Astrocyte (in vitro differentiated cells and primary cell): ENCODE measurements at regions not wholly inside any gene's neighbourhood (a gene's known extent, or its start where the extent isn't known, plus 50 kb on each side); places are given as distances from the start of the nearest gene placed in this dataset.

Source experiments
- DNase-seq: peaks from one replicate; pipeline ENCODE4 v3.0.0-alpha.2; 2010; ENCODE audit warnings: low read depth
- FAIRE-seq: peaks from 2 replicates; lab custom pipeline; 2011; peaks lifted over from hg19 to GRCh38; lab: Jason Lieb, UNC
- H2AFZ ChIP-seq: 2 replicates; pipeline ENCODE4 v1.6.0; 2012; ENCODE audit warnings: low read depth, low read length, inconsistent platforms
- H3K27ac ChIP-seq: 2 replicates; pipeline ENCODE4 v1.5.1; 2011; ENCODE audit warnings: low read depth, low read length, inconsistent platforms
- H3K27me3 ChIP-seq: 2 replicates; pipeline ENCODE4 v1.6.0; 2011; ENCODE audit warnings: low read length, inconsistent platforms; ENCODE audit not compliant: insufficient read depth
- H3K36me3 ChIP-seq: 2 replicates; pipeline ENCODE4 v1.5.1; 2011; ENCODE audit warnings: low read length, inconsistent platforms; ENCODE audit not compliant: insufficient read depth
- H3K4me1 ChIP-seq: 2 replicates; pipeline ENCODE4 v1.5.1; 2011; ENCODE audit warnings: low read length, inconsistent platforms; ENCODE audit not compliant: insufficient read depth
- H3K4me2 ChIP-seq: 2 replicates; pipeline ENCODE4 v1.6.0; 2012; ENCODE audit warnings: low read length, inconsistent platforms
- H3K4me3 ChIP-seq: 2 replicates; pipeline ENCODE4 v1.5.1; 2011; ENCODE audit warnings: low read depth, mild to moderate bottlenecking, low read length, inconsistent platforms; ENCODE audit not compliant: insufficient read depth
- H3K79me2 ChIP-seq: 2 replicates; pipeline ENCODE4 v1.6.0; 2012; ENCODE audit warnings: mild to moderate bottlenecking, low read length, inconsistent platforms; ENCODE audit not compliant: insufficient read depth
- H3K9ac ChIP-seq: 2 replicates; pipeline ENCODE4 v1.6.0; 2012; ENCODE audit warnings: mild to moderate bottlenecking, low read length, inconsistent platforms
- H3K9me3 ChIP-seq: 2 replicates; pipeline ENCODE4 v1.5.1; 2012; ENCODE audit warnings: low read depth, mild to moderate bottlenecking, low read length, inconsistent platforms; ENCODE audit not compliant: insufficient read depth
- H4K20me1 ChIP-seq: 2 replicates; pipeline ENCODE4 v1.6.0; 2012; ENCODE audit warnings: low read length, inconsistent platforms; ENCODE audit not compliant: insufficient read depth
- H3K27ac Mint-ChIP-seq: one replicate; pipeline ENCODE4 v1.8.0; 2021; ENCODE audit warnings: mild to moderate bottlenecking, mixed read lengths; ENCODE audit not compliant: unreplicated experiment
- H3K27me3 Mint-ChIP-seq: one replicate; pipeline ENCODE4 v1.8.0; 2021; ENCODE audit warnings: low read depth, mixed read lengths; ENCODE audit not compliant: unreplicated experiment
- H3K36me3 Mint-ChIP-seq: one replicate; pipeline ENCODE4 v1.8.0; 2021; ENCODE audit warnings: low read depth, mixed read lengths; ENCODE audit not compliant: unreplicated experiment
- H3K4me1 Mint-ChIP-seq: one replicate; pipeline ENCODE4 v1.8.0; 2021; ENCODE audit warnings: low read depth, mixed read lengths; ENCODE audit not compliant: unreplicated experiment
- H3K4me3 Mint-ChIP-seq: one replicate; pipeline ENCODE4 v1.8.0; 2021; ENCODE audit warnings: mild to moderate bottlenecking, moderate library complexity, mixed read lengths; ENCODE audit not compliant: unreplicated experiment
- H3K9me3 Mint-ChIP-seq: one replicate; pipeline ENCODE4 v1.8.0; 2021; ENCODE audit warnings: mild to moderate bottlenecking, mixed read lengths; ENCODE audit not compliant: unreplicated experiment
- CTCF ChIP-seq: IDR thresholded peaks from 2 replicates; pipeline ENCODE4 v1.5.1; 2011; ENCODE audit warnings: low read depth, mild to moderate bottlenecking, inconsistent platforms, low read length, moderate library complexity; ENCODE audit not compliant: insufficient read depth
- EZH2 ChIP-seq: IDR thresholded peaks from 2 replicates; pipeline ENCODE4 v1.6.1; 2012; ENCODE audit warnings: mild to moderate bottlenecking, low read length, inconsistent platforms; ENCODE audit not compliant: insufficient read depth

- Histone ChIP-seq H2AFZ (no peak overlapping the region), H3K27me3 (no peaks in the 10 kb centered on the region), H3K4me2 (no peak overlapping the region), H3K9ac (no peak overlapping the region), H3K4me3 (no peak overlapping the region), H3K4me1 (peaks cover 17% of the 10 kb centered on the region), H4K20me1 (no peaks in the 10 kb centered on the region), H3K36me3 (no peaks in the 10 kb centered on the region), H3K27ac (no peak overlapping the region), H3K79me2 (no peaks in the 10 kb centered on the region), H3K9me3 (no peaks in the 10 kb centered on the region)
- FAIRE-seq (no peak), DNase-seq (no peak)
- Mint-ChIP-seq H3K27me3 (no peaks in the 10 kb centered on the region), H3K4me1 (peaks cover 7% of the 10 kb centered on the region), H3K27ac (no peak overlapping the region), H3K4me3 (no peak overlapping the region), H3K9me3 (peaks cover 1% of the 10 kb centered on the region), H3K36me3 (no peaks in the 10 kb centered on the region)
- TF ChIP-seq EZH2 (no peak), CTCF (no peak)
These were observed 101.4 kb upstream of the FAT1 start for GRCh38 chr4:186825069-186825468.

- Histone ChIP-seq H3K27me3 (peaks cover 3% of the 10 kb centered on the region), H3K79me2 (no peaks in the 10 kb centered on the region), H3K9me3 (no peaks in the 10 kb centered on the region), H3K27ac (no peak overlapping the region), H4K20me1 (no peaks in the 10 kb centered on the region), H3K36me3 (no peaks in the 10 kb centered on the region), H3K4me1 (peaks cover 21% of the 10 kb centered on the region), H3K4me3 (no peak overlapping the region), H2AFZ (no peak overlapping the region), H3K4me2 (peak overlapping the region; percentile 2), H3K9ac (no peak overlapping the region)
- Mint-ChIP-seq H3K9me3 (peaks cover 1% of the 10 kb centered on the region), H3K36me3 (no peaks in the 10 kb centered on the region), H3K4me1 (peaks cover 2% of the 10 kb centered on the region), H3K27me3 (no peaks in the 10 kb centered on the region), H3K4me3 (no peak overlapping the region), H3K27ac (no peak overlapping the region)
- TF ChIP-seq EZH2 = no peak
- no peak for TF ChIP-seq CTCF
- FAIRE-seq (no peak), DNase-seq (no peak)
These were observed 102.3 kb upstream of the FAT1 start for GRCh38 chr4:186826006-186826405.

- H3K36me3 ChIP-seq = no peaks in the 10 kb centered on the region
These were observed 103.3 kb upstream of the FAT1 start for GRCh38 chr4:186826846-186827533.

More at GRCh38 chr4:186826846-186827533, 103.3 kb upstream of the FAT1 start:
- Histone ChIP-seq H3K27me3 (peaks cover 3% of the 10 kb centered on the region), H3K4me2 (no peak overlapping the region), H3K4me3 (no peak overlapping the region), H3K4me1 (peaks cover 21% of the 10 kb centered on the region), H3K9ac (no peak overlapping the region), H2AFZ (no peak overlapping the region), H4K20me1 (no peaks in the 10 kb centered on the region), H3K79me2 (no peaks in the 10 kb centered on the region), H3K9me3 (no peaks in the 10 kb centered on the region), H3K27ac (no peak overlapping the region)
- Mint-ChIP-seq H3K4me1 (peaks cover 2% of the 10 kb centered on the region), H3K27ac (no peak overlapping the region), H3K36me3 (no peaks in the 10 kb centered on the region), H3K4me3 (no peak overlapping the region), H3K27me3 (no peaks in the 10 kb centered on the region), H3K9me3 (peaks cover 1% of the 10 kb centered on the region)
- FAIRE-seq = no peak
- no peak for DNase-seq
- TF ChIP-seq CTCF (no peak), EZH2 (no peak)
